D721Med (cell line): ENCODE measurements at regions not wholly inside any gene's neighbourhood (a gene's known extent, or its start where the extent isn't known, plus 50 kb on each side); places are given as distances from the start of the nearest gene placed in this dataset.

ENCODE experiments used
- DNase-seq: peaks from one replicate; pipeline ENCODE4 v3.0.0; 2011; ENCODE audit warnings: low spot score; ENCODE audit not compliant: insufficient read length
- FAIRE-seq: peaks from 2 replicates; lab custom pipeline; 2011; peaks lifted over from hg19 to GRCh38; lab: Jason Lieb, UNC
- CTCF ChIP-seq: IDR thresholded peaks from 2 replicates; pipeline ENCODE4 v1.5.1; 2012; ENCODE audit warnings: mild to moderate bottlenecking, control low read depth; ENCODE audit not compliant: insufficient read depth; ENCODE audit errors: missing control alignments

GRCh38 chr4:32958586-32958985 is 2238.4 kb downstream of the PCDH7 start:
- FAIRE-seq (no peak), DNase-seq (no peak)
- TF ChIP-seq CTCF: no peak

GRCh38 chr4:32962100-32962499 is 2241.9 kb downstream of the PCDH7 start:
- DNase-seq: no peak
- FAIRE-seq: no peak
- TF ChIP-seq CTCF: no peak

- DNase-seq (no peak), FAIRE-seq (no peak)
- no peak for TF ChIP-seq CTCF
Measured at GRCh38 chr4:32985256-32985655, 2265.1 kb downstream of the PCDH7 start.

GRCh38 chr4:32986236-32986635 is 2266.1 kb downstream of the PCDH7 start:
- FAIRE-seq (no peak), DNase-seq (no peak)
- no peak for TF ChIP-seq CTCF

- no peak for DNase-seq
- no peak for FAIRE-seq
- TF ChIP-seq CTCF: no peak
Measured at GRCh38 chr4:32987111-32987510, 2266.9 kb downstream of the PCDH7 start.

GRCh38 chr4:32988165-32988811 is 2268.1 kb downstream of the PCDH7 start:
- TF ChIP-seq CTCF: no peak
- no peak for DNase-seq
- no peak for FAIRE-seq

GRCh38 chr4:32991663-32992062 is 2271.5 kb downstream of the PCDH7 start:
- no peak for FAIRE-seq
- TF ChIP-seq CTCF: no peak
- no peak for DNase-seq
